ENCODE measurements at regions not wholly inside any gene's neighbourhood (a gene's known extent, or its start where the extent isn't known, plus 50 kb on each side); places are given as distances from the start of the nearest gene placed in this dataset.
A peak's percentile ranks its signal among the peaks of the same experiment; 100 is the strongest.

DNA sequence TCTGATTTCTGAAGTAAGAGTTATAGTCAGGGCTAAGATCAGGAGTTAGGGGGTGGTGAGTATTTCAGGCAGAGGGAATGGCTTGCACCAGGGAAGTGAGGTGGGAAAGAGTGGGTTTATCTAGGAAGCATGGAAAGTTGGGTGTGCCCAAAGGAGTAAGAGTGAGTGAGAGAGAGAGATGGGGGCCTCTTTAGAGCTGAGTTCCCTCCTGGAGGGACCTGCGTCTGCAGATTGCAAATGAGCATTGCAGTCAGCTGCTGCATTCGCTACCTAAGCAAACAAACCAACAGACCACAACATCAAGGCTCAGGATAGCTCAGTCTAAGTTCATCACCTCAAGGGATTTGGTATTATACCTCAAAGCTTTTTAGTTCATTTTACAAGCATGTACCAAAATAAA, 405.8 kb downstream of the FGF9 start:
- peaks cover 0 to 11% (median 0%) of the 10 kb centered on the region in 11 experiments; a peak in 3 of 22 replicates for H3K9me3 ChIP-seq (replicated peaks in 1 of 11)
- no peaks in the 10 kb centered on the region for H4K20me1 ChIP-seq
- no peaks in the 10 kb centered on the region for H3K27me3 ChIP-seq
- H3K4me3 ChIP-seq, result no peak overlapping the region
- H3K4me1 ChIP-seq, result peaks cover 0 to 14% (median 10%) of the 10 kb centered on the region in 10 experiments; a peak in 13 of 20 replicates
- H3K9ac ChIP-seq, result no peak overlapping the region
- H3K4me2 ChIP-seq, result peak overlapping the region in 8 of 11 experiments; percentile 30 to 63 (median 48); a peak in 14 of 22 replicates
- H3K27ac ChIP-seq, result no peak overlapping the region
- no peak for TF ChIP-seq Cebpa-rat (IDR thresholded peaks at IDR 0.05)
- H3K36me3 ChIP-seq, result no peaks in the 10 kb centered on the region

DNA sequence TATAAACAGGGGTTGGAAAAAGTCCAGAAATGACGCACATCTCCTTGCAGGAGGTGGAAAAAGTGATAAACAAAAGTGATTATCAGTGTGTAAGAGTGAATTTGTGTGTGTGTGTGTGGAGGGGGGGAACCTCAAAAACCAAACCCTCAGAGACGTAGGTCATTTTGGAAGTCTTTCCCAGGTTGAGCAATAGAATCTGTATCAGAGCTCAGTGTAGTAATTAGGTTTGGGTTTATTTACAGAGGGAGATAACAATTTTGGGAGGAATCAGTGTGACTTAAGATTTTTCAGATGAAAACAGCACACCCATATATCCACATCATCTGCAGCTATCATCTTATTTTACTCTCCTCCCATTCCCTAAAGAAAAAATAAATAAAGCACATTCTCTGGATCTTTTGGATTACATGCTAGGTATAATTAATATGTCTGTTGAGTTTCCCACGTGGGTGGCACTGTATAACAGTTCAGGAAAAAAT, 406.4 kb downstream of the FGF9 start:
- peaks cover 0 to 14% (median 10%) of the 10 kb centered on the region in 10 experiments; a peak in 16 of 20 replicates for H3K4me1 ChIP-seq
- H4K20me1 ChIP-seq, result no peaks in the 10 kb centered on the region
- H3K4me3 ChIP-seq, result no peak overlapping the region
- peak overlapping the region in 8 of 11 experiments; percentile 30 to 63 (median 48); a peak in 15 of 22 replicates for H3K4me2 ChIP-seq
- H3K36me3 ChIP-seq, result no peaks in the 10 kb centered on the region
- H3K27ac ChIP-seq, result no peak overlapping the region
- TF ChIP-seq Cebpa-rat (IDR thresholded peaks at IDR 0.05), result no peak
- H3K27me3 ChIP-seq, result no peaks in the 10 kb centered on the region
- peaks cover 0 to 11% (median 0%) of the 10 kb centered on the region in 11 experiments; a peak in 3 of 22 replicates for H3K9me3 ChIP-seq (replicated peaks in 1 of 11)
- H3K9ac ChIP-seq, result no peak overlapping the region

DNA sequence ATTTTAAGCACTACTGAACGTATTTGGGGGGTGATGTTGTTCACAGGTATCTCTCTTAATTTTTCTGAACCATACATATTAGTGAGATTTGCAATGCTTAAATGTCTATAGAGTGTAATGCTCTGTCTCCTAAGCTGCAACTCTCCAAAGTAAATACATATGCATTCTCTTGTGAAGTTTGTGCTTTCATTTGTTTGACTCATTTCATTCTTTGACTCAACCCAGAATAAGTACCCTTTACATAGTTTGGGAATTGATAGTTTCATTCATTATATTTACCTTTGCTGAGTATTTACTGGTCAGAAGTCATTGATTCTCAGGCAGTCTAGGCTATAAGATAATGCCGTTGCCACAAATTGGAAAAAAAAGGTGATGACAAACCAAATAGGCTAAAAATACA, 406.9 kb downstream of the FGF9 start:
- Histone ChIP-seq H3K4me1 (peaks cover 0 to 19% (median 13%) of the 10 kb centered on the region in 10 experiments; a peak in 16 of 20 replicates), H3K4me2 (no peak overlapping the region), H3K36me3 (no peaks in the 10 kb centered on the region), H3K9me3 (replicated peaks in 1 of 11) (peaks cover 0 to 11% (median 0%) of the 10 kb centered on the region in 11 experiments; a peak in 3 of 22 replicates), H3K4me3 (no peak overlapping the region), H3K27me3 (no peaks in the 10 kb centered on the region), H3K27ac (no peak overlapping the region), H4K20me1 (no peaks in the 10 kb centered on the region), H3K9ac (no peak overlapping the region)
- no peak for TF ChIP-seq Cebpa-rat (IDR thresholded peaks at IDR 0.05)

DNA sequence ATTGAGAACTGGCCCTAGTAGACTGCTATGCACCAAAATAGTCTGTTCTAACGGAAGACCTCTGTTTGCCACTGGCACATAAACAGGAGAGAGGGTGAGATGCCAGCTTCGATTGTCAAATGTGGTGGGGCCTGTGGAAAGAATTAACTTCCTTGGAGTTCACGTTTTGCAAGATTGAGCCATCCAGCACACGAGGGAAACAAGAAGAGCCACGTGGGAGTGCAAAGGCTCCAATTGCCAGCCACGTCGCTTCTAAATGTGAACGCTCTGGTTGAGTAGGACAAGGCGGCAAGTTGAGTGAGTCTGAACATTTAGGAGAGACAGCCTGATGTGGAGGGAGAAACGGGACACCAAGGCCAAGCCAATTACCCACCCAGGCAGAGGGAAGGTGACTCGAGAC, 409.1 kb downstream of the FGF9 start:
- Histone ChIP-seq H3K27ac (no peak overlapping the region), H3K4me2 (no peak overlapping the region), H3K27me3 (no peaks in the 10 kb centered on the region), H4K20me1 (no peaks in the 10 kb centered on the region), H3K9me3 (replicated peaks in 1 of 11) (peaks cover 0 to 11% (median 0%) of the 10 kb centered on the region in 11 experiments; a peak in 3 of 22 replicates), H3K36me3 (no peaks in the 10 kb centered on the region), H3K4me1 (peaks cover 0 to 21% (median 13%) of the 10 kb centered on the region in 10 experiments; a peak in 16 of 20 replicates), H3K9ac (no peak overlapping the region), H3K4me3 (no peak overlapping the region)
- no peak for TF ChIP-seq Cebpa-rat (IDR thresholded peaks at IDR 0.05)

DNA sequence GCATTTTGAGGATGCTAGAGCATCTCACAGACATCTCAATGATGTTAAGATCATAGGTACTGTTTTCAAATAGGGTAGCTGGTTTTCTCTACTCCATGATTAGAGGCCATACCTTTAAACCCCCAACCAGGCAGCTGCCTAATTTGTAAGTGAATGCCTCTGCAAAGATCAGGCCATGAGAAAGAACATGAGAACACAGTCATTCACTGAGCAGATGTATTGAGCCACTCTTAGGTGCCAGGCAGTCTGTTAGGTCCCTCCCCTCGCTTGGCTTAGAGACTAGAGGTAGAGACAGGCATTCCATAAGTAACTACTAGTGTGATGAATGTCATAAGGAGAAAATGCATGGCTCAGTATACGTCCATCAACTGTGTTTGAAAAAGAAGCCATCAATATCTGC, 410.0 kb downstream of the FGF9 start:
- Histone ChIP-seq H3K27ac (no peak overlapping the region), H3K27me3 (no peaks in the 10 kb centered on the region), H4K20me1 (no peaks in the 10 kb centered on the region), H3K9me3 (replicated peaks in 1 of 11) (peaks cover 0 to 11% (median 0%) of the 10 kb centered on the region in 11 experiments; a peak in 3 of 22 replicates), H3K4me1 (peaks cover 0 to 21% (median 13%) of the 10 kb centered on the region in 10 experiments; a peak in 16 of 20 replicates), H3K9ac (no peak overlapping the region), H3K36me3 (no peaks in the 10 kb centered on the region), H3K4me2 (no peak overlapping the region), H3K4me3 (no peak overlapping the region)
- no peak for TF ChIP-seq Cebpa-rat (IDR thresholded peaks at IDR 0.05)

DNA sequence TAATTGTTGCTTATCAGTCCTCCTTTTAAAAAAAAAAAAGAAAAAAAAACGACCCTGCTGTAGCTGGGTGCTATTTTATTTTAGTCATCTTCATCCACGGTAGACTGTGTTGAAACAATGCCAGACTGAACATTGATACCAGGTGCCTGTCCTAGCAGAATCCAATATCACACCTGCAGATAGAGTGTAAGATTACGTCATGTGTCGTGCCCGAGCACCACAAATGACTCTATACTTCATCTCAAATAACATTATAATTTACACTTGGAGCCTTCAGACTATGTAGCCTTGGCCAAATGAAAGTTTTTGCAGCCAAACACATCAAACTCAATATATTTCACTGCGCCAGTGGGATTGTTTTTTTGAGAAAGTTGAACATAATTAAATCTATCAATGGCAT, 410.6 kb downstream of the FGF9 start:
- Histone ChIP-seq H3K9me3 (replicated peaks in 1 of 11) (peaks cover 0 to 11% (median 0%) of the 10 kb centered on the region in 11 experiments; a peak in 3 of 22 replicates), H3K4me3 (no peak overlapping the region), H3K36me3 (no peaks in the 10 kb centered on the region), H3K4me1 (peaks cover 0 to 19% (median 11%) of the 10 kb centered on the region in 10 experiments; a peak in 16 of 20 replicates), H3K27me3 (no peaks in the 10 kb centered on the region), H4K20me1 (no peaks in the 10 kb centered on the region), H3K4me2 (no peak overlapping the region), H3K27ac (no peak overlapping the region), H3K9ac (no peak overlapping the region)
- TF ChIP-seq Cebpa-rat (IDR thresholded peaks at IDR 0.05), result no peak

DNA sequence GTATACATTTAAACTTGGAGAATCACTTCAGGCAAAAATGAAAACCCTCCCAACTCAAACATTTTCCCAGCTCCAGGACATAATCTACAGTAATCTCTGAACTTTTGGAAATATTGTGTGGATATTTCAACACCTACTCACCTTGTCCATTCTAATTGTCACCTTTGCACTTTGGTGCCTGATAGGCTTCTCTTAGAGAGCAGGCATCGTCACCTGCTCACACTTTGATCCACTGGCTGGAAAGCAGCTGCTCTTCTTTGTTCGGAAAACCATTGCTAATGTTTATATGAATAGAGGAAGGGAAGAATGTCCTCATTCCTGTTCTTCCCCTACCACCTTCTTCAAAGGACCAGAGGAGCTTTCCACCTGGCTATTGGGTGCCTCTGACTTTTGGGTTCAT, 411.2 kb downstream of the FGF9 start:
- H3K4me2 ChIP-seq, result peak overlapping the region in 6 of 11 experiments; percentile 9 to 39 (median 27); a peak in 7 of 22 replicates
- no peaks in the 10 kb centered on the region for H3K27me3 ChIP-seq
- H3K9ac ChIP-seq, result no peak overlapping the region
- no peak for TF ChIP-seq Cebpa-rat (IDR thresholded peaks at IDR 0.05)
- H4K20me1 ChIP-seq, result no peaks in the 10 kb centered on the region
- no peaks in the 10 kb centered on the region for H3K36me3 ChIP-seq
- no peak overlapping the region for H3K27ac ChIP-seq
- H3K4me1 ChIP-seq, result peaks cover 0 to 13% (median 6%) of the 10 kb centered on the region in 10 experiments; a peak in 15 of 20 replicates
- H3K4me3 ChIP-seq, result no peak overlapping the region
- H3K9me3 ChIP-seq (replicated peaks in 1 of 11), result peaks cover 0 to 11% (median 0%) of the 10 kb centered on the region in 11 experiments; a peak in 3 of 22 replicates

DNA sequence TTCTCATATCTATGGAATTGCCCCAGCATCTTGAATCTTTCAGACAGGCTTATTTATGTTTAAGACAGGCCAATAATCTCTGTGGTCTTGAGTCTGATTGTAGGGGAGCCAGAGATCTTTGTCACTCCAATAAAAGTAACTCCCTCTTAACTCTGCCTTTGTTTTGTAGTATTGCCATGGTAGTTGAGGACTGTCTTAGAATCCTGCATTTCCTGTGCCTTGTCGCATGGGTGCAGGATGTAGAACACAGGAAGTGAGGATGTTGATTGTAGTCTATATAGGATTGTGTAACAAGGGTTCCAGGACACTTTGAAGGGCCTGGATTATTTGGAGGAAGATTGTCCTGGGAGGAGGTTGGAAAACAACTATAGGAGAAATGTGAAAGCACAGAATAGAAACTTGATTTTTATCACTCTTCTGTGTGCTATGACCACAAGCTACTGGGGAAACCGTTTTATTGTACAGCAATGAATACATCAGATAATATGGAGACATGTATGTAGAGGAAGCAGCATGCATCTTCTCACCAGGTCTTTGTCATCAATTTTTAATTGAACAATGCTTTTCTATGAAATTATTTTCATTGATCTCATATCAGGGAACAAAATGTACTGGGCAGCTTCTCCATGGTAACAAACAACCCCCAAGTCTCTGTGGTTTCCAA, 411.7 kb downstream of the FGF9 start:
- Histone ChIP-seq H3K27ac (no peak overlapping the region), H3K4me1 (peaks cover 0 to 8% (median 4%) of the 10 kb centered on the region in 10 experiments; a peak in 6 of 20 replicates), H3K9me3 (replicated peaks in 1 of 11) (peaks cover 0 to 11% (median 0%) of the 10 kb centered on the region in 11 experiments; a peak in 3 of 22 replicates), H3K27me3 (no peaks in the 10 kb centered on the region), H4K20me1 (no peaks in the 10 kb centered on the region), H3K4me3 (no peak overlapping the region), H3K4me2 (peak overlapping the region in 7 of 11 experiments; percentile 9 to 39 (median 29); a peak in 9 of 22 replicates), H3K9ac (no peak overlapping the region), H3K36me3 (no peaks in the 10 kb centered on the region)
- peak in 1 of 11 experiments; percentile 27; a peak in 1 of 22 replicates for TF ChIP-seq Cebpa-rat (IDR thresholded peaks at IDR 0.05)

DNA sequence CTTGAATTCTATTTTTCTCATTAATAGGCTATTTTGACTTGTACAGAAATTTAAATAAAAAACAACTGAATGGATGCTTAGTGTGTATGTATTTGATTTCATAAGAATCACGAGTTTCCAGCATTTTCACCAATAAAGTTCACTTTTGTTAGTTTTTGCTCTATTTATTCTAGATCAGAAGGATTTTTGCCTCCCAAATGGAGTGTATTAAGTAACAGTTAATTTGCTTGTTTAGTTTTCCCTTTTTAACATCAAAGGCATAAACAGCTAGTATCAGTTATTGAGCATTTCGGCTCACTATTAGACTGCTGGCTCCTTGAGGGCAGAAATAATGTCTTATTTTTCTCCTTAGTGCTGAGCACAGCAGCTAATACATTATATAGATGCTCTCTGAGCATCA, 414.1 kb downstream of the FGF9 start:
- Histone ChIP-seq H3K27me3 (no peaks in the 10 kb centered on the region), H4K20me1 (no peaks in the 10 kb centered on the region), H3K36me3 (no peaks in the 10 kb centered on the region), H3K9ac (no peak overlapping the region), H3K4me2 (no peak overlapping the region), H3K27ac (no peak overlapping the region), H3K4me1 (peaks cover 0 to 8% (median 4%) of the 10 kb centered on the region in 10 experiments; a peak in 6 of 20 replicates), H3K4me3 (no peak overlapping the region), H3K9me3 (replicated peaks in 1 of 11) (peaks cover 0 to 5% (median 0%) of the 10 kb centered on the region in 11 experiments; a peak in 2 of 22 replicates)
- no peak for TF ChIP-seq Cebpa-rat (IDR thresholded peaks at IDR 0.05)

Data from BLaER1 treated with 17β-estradiol and CSF1 and Interleukin-3, amounts not matched to agents 10 nM and 100 nM (cell line).